Central memory CD8-positive, alpha-beta T cell (primary cell): ENCODE measurements at regions not wholly inside any gene's neighbourhood (a gene's known extent, or its start where the extent isn't known, plus 50 kb on each side); places are given as distances from the start of the nearest gene placed in this dataset.

Experiments used
- ATAC-seq: fragments of 150-1000 bp; cut with Tn5 transposase; replicated peaks from 2 replicates; pipeline ENCODE4 v1.10.0; 2022; ENCODE audit warnings: mild to moderate bottlenecking, moderate FRiP score, moderate number of reproducible peaks; ENCODE audit not compliant: poor library complexity, severe bottlenecking; ENCODE audit errors: extremely low read depth
- DNase-seq, 2 donors: peaks; one replicate each; pipeline ENCODE4 v3.0.0; 2021; ENCODE audit warnings: low spot score in 2 of 2
- H3K27ac Mint-ChIP-seq: one replicate; pipeline ENCODE4 v1.8.0; 2022; ENCODE audit warnings: low read depth, mild to moderate bottlenecking, moderate library complexity, mixed read lengths
- H3K27me3 Mint-ChIP-seq: one replicate; pipeline ENCODE4 v1.8.0; 2022; ENCODE audit warnings: mixed read lengths
- H3K36me3 Mint-ChIP-seq: one replicate; pipeline ENCODE4 v1.8.0; 2022; ENCODE audit warnings: mild to moderate bottlenecking, moderate library complexity, mixed read lengths; ENCODE audit not compliant: insufficient read depth
- H3K4me1 Mint-ChIP-seq: one replicate; pipeline ENCODE4 v1.8.0; 2022; ENCODE audit warnings: mixed read lengths
- H3K4me3 Mint-ChIP-seq: one replicate; pipeline ENCODE4 v1.8.0; 2022; ENCODE audit warnings: mild to moderate bottlenecking, moderate library complexity, mixed read lengths
- H3K9me3 Mint-ChIP-seq: one replicate; pipeline ENCODE4 v1.8.0; 2022; ENCODE audit warnings: mixed read lengths

GRCh38 chr4:1518997-1519700 lies 112.9 kb upstream of the NKX1-1 start:
- Mint-ChIP-seq H3K4me1 (no peaks in the 10 kb centered on the region), H3K4me3 (peak overlapping the region; percentile 39), H3K9me3 (no peaks in the 10 kb centered on the region), H3K27ac (no peak overlapping the region), H3K27me3 (peaks cover 22% of the 10 kb centered on the region), H3K36me3 (no peaks in the 10 kb centered on the region)
- DNase-seq (no peak), ATAC-seq (no peak)

DNA sequence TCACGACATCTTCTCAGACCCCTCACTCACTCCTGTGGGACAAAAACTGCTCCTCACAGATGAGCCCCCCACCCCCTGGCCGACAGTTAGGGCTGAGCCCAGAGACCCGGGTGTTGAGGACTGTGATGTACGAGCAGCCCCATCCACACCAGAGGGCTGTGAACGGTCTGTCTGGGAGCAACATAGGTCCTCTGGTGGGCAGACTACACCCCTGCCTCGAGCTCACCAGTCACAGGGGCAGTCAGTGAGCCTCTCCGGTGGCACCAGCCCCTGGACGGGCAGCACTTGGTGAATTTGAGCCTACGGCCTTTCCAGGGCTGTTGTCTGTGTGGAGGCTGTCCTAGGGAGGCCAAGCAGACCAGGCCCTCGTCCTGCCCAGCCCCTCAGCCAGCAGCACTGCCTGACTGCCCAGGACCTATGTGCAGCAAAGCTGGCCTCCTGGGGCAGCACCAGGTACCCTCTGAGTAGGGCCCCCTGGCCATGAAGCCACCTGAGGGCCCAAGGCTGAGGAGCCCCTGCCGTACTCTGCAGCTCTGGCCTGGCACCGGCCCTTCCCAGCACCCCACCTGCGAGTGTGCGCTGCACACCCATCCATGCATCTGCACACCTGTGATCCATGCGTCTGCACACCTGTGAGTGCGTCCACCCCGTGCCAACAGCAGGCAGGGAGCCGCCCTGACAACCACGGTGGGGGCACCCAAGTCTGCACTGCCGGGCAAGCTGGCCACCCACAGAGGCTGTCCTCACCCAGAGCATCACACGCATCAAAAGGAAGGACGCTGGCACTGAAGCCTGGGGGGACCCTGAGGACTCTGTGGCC lies 111.6 kb upstream of the NKX1-1 start:
- no peaks in the 10 kb centered on the region for H3K36me3 Mint-ChIP-seq

GRCh38 chr4:1516881-1517480 lies 110.7 kb upstream of the NKX1-1 start:
- Mint-ChIP-seq H3K4me3 (no peak overlapping the region), H3K36me3 (no peaks in the 10 kb centered on the region), H3K27ac (no peak overlapping the region), H3K9me3 (no peaks in the 10 kb centered on the region), H3K27me3 (peaks cover under 1% of the 10 kb centered on the region), H3K4me1 (no peaks in the 10 kb centered on the region)
- DNase-seq (no peak), ATAC-seq (no peak)

More for the DNA sequence above, 111.6 kb upstream of the NKX1-1 start:
- ATAC-seq (no peak), DNase-seq (no peak)
- H3K9me3 Mint-ChIP-seq, result no peaks in the 10 kb centered on the region
- H3K4me3 Mint-ChIP-seq, result no peak overlapping the region
- H3K4me1 Mint-ChIP-seq, result no peaks in the 10 kb centered on the region
- peaks cover 8% of the 10 kb centered on the region for H3K27me3 Mint-ChIP-seq
- H3K27ac Mint-ChIP-seq, result no peak overlapping the region

DNA sequence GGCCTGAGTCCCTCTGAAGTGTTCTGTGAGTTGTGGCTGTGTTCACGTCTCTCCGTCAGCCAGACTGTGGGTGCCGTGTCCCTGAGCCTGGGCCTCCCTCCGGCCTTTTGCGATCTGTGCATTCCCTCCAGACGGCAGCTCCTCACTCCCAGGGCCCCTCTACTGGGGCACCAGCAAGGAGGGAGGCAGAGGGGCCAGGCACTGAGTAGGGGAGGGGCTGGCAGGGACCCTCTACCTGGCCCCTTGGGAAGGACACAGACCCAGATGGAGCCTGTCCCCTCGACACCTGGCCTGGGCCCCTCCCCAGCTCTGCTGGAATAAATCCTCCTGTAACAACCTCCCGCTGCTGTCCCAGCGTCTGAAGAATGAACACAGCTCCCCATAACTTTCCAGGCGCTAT lies 110.0 kb upstream of the NKX1-1 start:
- Mint-ChIP-seq H3K36me3 (no peaks in the 10 kb centered on the region), H3K9me3 (no peaks in the 10 kb centered on the region), H3K4me1 (no peaks in the 10 kb centered on the region), H3K27me3 (no peaks in the 10 kb centered on the region), H3K4me3 (no peak overlapping the region), H3K27ac (no peak overlapping the region)
- no peak for ATAC-seq
- no peak for DNase-seq

DNA sequence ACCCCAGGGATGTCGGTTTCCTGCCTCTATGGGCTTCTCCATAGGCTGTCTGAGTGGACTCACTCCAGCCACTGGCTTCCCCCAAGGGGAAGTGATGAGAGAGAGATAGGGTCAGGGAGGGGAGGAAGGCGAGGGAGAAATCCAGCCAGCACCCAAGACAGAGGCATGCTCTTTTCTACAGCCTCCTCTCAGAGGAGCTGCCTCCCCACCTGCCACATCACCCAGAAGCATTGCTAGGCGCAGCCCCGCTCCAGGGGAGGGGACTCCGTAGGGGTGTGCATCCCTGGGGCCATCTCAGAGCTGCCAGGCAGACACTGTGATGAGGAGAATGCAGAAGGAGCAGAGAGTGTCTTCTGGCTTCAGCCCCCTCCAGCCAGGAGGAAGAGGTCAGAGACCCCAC lies 109.5 kb upstream of the NKX1-1 start:
- Mint-ChIP-seq H3K4me3 (no peak overlapping the region), H3K9me3 (no peaks in the 10 kb centered on the region), H3K27ac (no peak overlapping the region), H3K27me3 (no peaks in the 10 kb centered on the region), H3K36me3 (no peaks in the 10 kb centered on the region), H3K4me1 (no peaks in the 10 kb centered on the region)
- DNase-seq, result no peak
- ATAC-seq, result no peak

DNA sequence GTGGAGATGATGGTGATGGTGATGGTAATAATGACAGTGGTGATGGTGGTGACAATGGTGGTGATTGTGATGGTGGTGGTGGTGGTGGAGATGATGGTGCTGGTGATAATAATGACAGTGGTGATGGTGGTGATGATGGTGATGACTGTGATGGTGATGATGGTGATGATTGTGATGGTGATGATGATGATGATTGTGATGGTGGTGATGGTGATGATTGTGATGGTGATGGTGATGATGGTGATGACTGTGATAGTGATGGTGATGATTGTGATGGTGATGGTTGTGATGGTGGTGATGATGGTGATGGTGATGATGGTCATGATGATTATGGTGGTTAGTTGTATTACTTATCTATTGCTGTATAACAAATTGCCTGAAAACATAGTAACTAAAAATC lies 108.9 kb upstream of the NKX1-1 start:
- Mint-ChIP-seq H3K27me3 (no peaks in the 10 kb centered on the region), H3K36me3 (no peaks in the 10 kb centered on the region), H3K4me3 (no peak overlapping the region), H3K9me3 (no peaks in the 10 kb centered on the region), H3K27ac (no peak overlapping the region), H3K4me1 (no peaks in the 10 kb centered on the region)
- ATAC-seq, result no peak
- DNase-seq, result no peak

- H3K36me3 Mint-ChIP-seq, result no peaks in the 10 kb centered on the region
- H3K27ac Mint-ChIP-seq, result no peak overlapping the region
- no peaks in the 10 kb centered on the region for H3K27me3 Mint-ChIP-seq
- H3K4me1 Mint-ChIP-seq, result no peaks in the 10 kb centered on the region
- H3K4me3 Mint-ChIP-seq, result no peak overlapping the region
- ATAC-seq (no peak), DNase-seq (no peak)
- no peaks in the 10 kb centered on the region for H3K9me3 Mint-ChIP-seq
Observed at GRCh38 chr4:1514612-1515011, 108.4 kb upstream of the NKX1-1 start.

DNA sequence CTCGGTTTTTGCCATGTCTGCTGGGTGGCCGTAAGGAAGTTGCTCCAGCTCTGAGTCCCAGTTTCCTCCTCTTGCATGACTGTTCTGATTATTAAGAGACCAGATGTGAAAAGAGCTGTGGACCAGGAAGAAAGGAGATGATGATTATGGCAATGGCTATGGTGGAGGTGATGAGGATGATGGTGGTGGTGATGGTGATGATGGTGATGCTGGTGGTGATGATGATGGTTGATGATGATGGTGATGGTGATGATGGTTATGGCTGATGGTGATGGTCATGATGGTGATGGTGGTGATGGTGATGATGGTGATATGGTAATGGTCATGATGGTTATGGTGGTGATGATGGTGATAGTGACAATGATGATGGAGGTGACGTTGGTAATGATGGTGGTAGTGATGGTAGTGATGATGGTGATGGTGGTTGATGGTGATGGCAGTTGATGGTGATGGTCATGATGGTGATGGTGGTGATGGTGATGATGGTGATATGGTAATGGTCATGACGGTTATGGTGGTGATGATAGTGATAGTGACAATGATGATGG lies 107.8 kb upstream of the NKX1-1 start:
- ATAC-seq, result no peak
- Mint-ChIP-seq H3K36me3 (no peaks in the 10 kb centered on the region), H3K9me3 (no peaks in the 10 kb centered on the region), H3K27ac (no peak overlapping the region), H3K27me3 (peaks cover under 1% of the 10 kb centered on the region), H3K4me3 (no peak overlapping the region), H3K4me1 (no peaks in the 10 kb centered on the region)
- DNase-seq, result no peak

- no peaks in the 10 kb centered on the region for H3K4me1 Mint-ChIP-seq
Observed at GRCh38 chr4:1512738-1513660, 106.8 kb upstream of the NKX1-1 start.

GRCh38 chr4:1512051-1512737 lies 106.0 kb upstream of the NKX1-1 start:
- H3K27me3 Mint-ChIP-seq, result peaks cover 19% of the 10 kb centered on the region
- no peaks in the 10 kb centered on the region for H3K9me3 Mint-ChIP-seq
- H3K36me3 Mint-ChIP-seq, result no peaks in the 10 kb centered on the region
- H3K4me3 Mint-ChIP-seq, result no peak overlapping the region
- ATAC-seq (no peak), DNase-seq (no peak)
- no peaks in the 10 kb centered on the region for H3K4me1 Mint-ChIP-seq
- H3K27ac Mint-ChIP-seq, result no peak overlapping the region

More at GRCh38 chr4:1512738-1513660, 106.8 kb upstream of the NKX1-1 start:
- DNase-seq (no peak), ATAC-seq (no peak)
- Mint-ChIP-seq H3K4me3 (no peak overlapping the region), H3K36me3 (no peaks in the 10 kb centered on the region), H3K27me3 (peaks cover 11% of the 10 kb centered on the region), H3K27ac (no peak overlapping the region), H3K9me3 (no peaks in the 10 kb centered on the region)

DNA sequence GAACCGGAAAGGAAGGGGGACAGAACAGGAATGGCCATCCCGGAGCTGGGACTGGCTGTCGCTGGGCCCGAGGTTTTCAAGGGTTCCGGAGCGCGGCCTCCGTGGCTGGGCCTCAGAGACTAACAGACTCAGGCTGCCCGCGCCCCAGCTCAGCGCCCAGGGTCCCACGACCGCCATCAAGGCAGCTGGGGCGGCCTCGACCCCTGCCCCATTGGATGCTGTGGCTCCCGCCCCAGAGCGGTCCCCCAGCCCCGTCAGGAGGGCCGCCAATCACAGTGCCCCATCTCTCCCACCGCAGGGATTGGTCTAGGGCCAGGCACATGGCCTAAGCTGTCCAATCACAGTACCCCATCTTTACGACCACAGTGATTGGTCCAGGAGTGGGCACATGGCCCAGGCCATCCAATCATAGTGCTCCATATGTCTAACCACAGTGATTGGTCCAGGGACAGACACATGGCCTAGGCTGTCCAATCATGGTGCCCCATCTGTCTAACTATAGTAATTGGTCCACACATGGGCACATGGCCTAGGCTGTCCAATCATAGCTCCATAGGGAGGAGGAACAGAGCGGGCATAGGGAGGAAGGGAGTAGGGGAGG lies 105.3 kb upstream of the NKX1-1 start:
- no peaks in the 10 kb centered on the region for H3K9me3 Mint-ChIP-seq
- H3K4me1 Mint-ChIP-seq, result no peaks in the 10 kb centered on the region
- DNase-seq (no peak), ATAC-seq (no peak)
- H3K4me3 Mint-ChIP-seq, result no peak overlapping the region
- no peaks in the 10 kb centered on the region for H3K36me3 Mint-ChIP-seq
- peaks cover 21% of the 10 kb centered on the region for H3K27me3 Mint-ChIP-seq
- H3K27ac Mint-ChIP-seq, result no peak overlapping the region
